ENCODE measurements at regions not wholly inside any gene's neighbourhood (a gene's known extent, or its start where the extent isn't known, plus 50 kb on each side); places are given as distances from the start of the nearest gene placed in this dataset.
"Not testable (repeated sequence)": the region's sequence is repeated elsewhere in the genome, so short reads cannot be mapped to it uniquely, and the experiment has no call there.

- Histone ChIP-seq H3K27ac (ENCODE audit: low read depth, low read length) (no peak overlapping the region), H3K4me3 (ENCODE audit: low read length in 3 of 3) (no peak overlapping the region), H3K36me3 (ENCODE audit: control insufficient read depth in 3 of 3, insufficient read depth in 3 of 3, low read length in 3 of 3) (no peaks in the 10 kb centered on the region), H3K9me3 (ENCODE audit: control insufficient read depth in 3 of 3, low read length in 3 of 3) (no peaks in the 10 kb centered on the region), H3K4me1 (ENCODE audit: control insufficient read depth in 3 of 3, insufficient read depth in 3 of 3, low read length in 3 of 3) (no peaks in the 10 kb centered on the region), H3K27me3 (ENCODE audit: control insufficient read depth in 3 of 3, insufficient read depth in 3 of 3, low read length in 3 of 3) (no peaks in the 10 kb centered on the region), H3K9ac (ENCODE audit: low read depth in 1 of 3, low read length in 3 of 3) (no peak overlapping the region)
These were observed 763.7 kb upstream of the GRAMD2B start for GRCh38 chr5:125659316-125660023.

GRCh38 chr5:125660231-125660895 is 762.8 kb upstream of the GRAMD2B start:
- H3K36me3 ChIP-seq (ENCODE audit: control insufficient read depth in 3 of 3, insufficient read depth in 3 of 3, low read length in 3 of 3) = no peaks in the 10 kb centered on the region
- H3K9me3 ChIP-seq (ENCODE audit: control insufficient read depth in 3 of 3, low read length in 3 of 3) = no peaks in the 10 kb centered on the region

GRCh38 chr5:125661584-125661983 is 761.6 kb upstream of the GRAMD2B start:
- Histone ChIP-seq H3K9ac (ENCODE audit: low read depth in 1 of 3, low read length in 3 of 3) (no peak overlapping the region), H3K4me3 (ENCODE audit: low read length in 3 of 3) (no peak overlapping the region), H3K4me1 (ENCODE audit: control insufficient read depth in 3 of 3, insufficient read depth in 3 of 3, low read length in 3 of 3) (no peaks in the 10 kb centered on the region), H3K27ac (ENCODE audit: low read depth, low read length) (no peak overlapping the region), H3K9me3 (ENCODE audit: control insufficient read depth in 3 of 3, low read length in 3 of 3) (no peaks in the 10 kb centered on the region), H3K27me3 (ENCODE audit: control insufficient read depth in 3 of 3, insufficient read depth in 3 of 3, low read length in 3 of 3) (no peaks in the 10 kb centered on the region), H3K36me3 (ENCODE audit: control insufficient read depth in 3 of 3, insufficient read depth in 3 of 3, low read length in 3 of 3) (no peaks in the 10 kb centered on the region)

More at GRCh38 chr5:125660231-125660895, 762.8 kb upstream of the GRAMD2B start:
- Histone ChIP-seq H3K9ac (ENCODE audit: low read depth in 1 of 3, low read length in 3 of 3) (no peak overlapping the region), H3K27me3 (ENCODE audit: control insufficient read depth in 3 of 3, insufficient read depth in 3 of 3, low read length in 3 of 3) (no peaks in the 10 kb centered on the region), H3K4me1 (ENCODE audit: control insufficient read depth in 3 of 3, insufficient read depth in 3 of 3, low read length in 3 of 3) (no peaks in the 10 kb centered on the region), H3K27ac (ENCODE audit: low read depth, low read length) (no peak overlapping the region), H3K4me3 (ENCODE audit: low read length in 3 of 3) (no peak overlapping the region)

- Histone ChIP-seq H3K4me1 (ENCODE audit: control insufficient read depth in 3 of 3, insufficient read depth in 3 of 3, low read length in 3 of 3) (no peaks in the 10 kb centered on the region), H3K27ac (ENCODE audit: low read depth, low read length) (no peak overlapping the region), H3K27me3 (ENCODE audit: control insufficient read depth in 3 of 3, insufficient read depth in 3 of 3, low read length in 3 of 3) (no peaks in the 10 kb centered on the region), H3K4me3 (ENCODE audit: low read length in 3 of 3) (no peak overlapping the region), H3K36me3 (ENCODE audit: control insufficient read depth in 3 of 3, insufficient read depth in 3 of 3, low read length in 3 of 3) (no peaks in the 10 kb centered on the region), H3K9ac (ENCODE audit: low read depth in 1 of 3, low read length in 3 of 3) (no peak overlapping the region), H3K9me3 (ENCODE audit: control insufficient read depth in 3 of 3, low read length in 3 of 3) (no peaks in the 10 kb centered on the region)
These were observed 754.3 kb upstream of the GRAMD2B start for GRCh38 chr5:125668884-125669283.

- Histone ChIP-seq H3K27me3 (ENCODE audit: control insufficient read depth in 3 of 3, insufficient read depth in 3 of 3, low read length in 3 of 3) (no peaks in the 10 kb centered on the region), H3K4me1 (ENCODE audit: control insufficient read depth in 3 of 3, insufficient read depth in 3 of 3, low read length in 3 of 3) (no peaks in the 10 kb centered on the region), H3K27ac (ENCODE audit: low read depth, low read length) (no peak overlapping the region), H3K4me3 (ENCODE audit: low read length in 3 of 3) (no peak overlapping the region), H3K9ac (ENCODE audit: low read depth in 1 of 3, low read length in 3 of 3) (no peak overlapping the region), H3K36me3 (ENCODE audit: control insufficient read depth in 3 of 3, insufficient read depth in 3 of 3, low read length in 3 of 3) (no peaks in the 10 kb centered on the region), H3K9me3 (ENCODE audit: control insufficient read depth in 3 of 3, low read length in 3 of 3) (no peaks in the 10 kb centered on the region)
These were observed 749.8 kb upstream of the GRAMD2B start for GRCh38 chr5:125673359-125673950.

- Histone ChIP-seq H3K27ac (ENCODE audit: low read depth, low read length) (no peak overlapping the region), H3K36me3 (ENCODE audit: control insufficient read depth in 3 of 3, insufficient read depth in 3 of 3, low read length in 3 of 3) (no peaks in the 10 kb centered on the region), H3K4me1 (ENCODE audit: control insufficient read depth in 3 of 3, insufficient read depth in 3 of 3, low read length in 3 of 3) (no peaks in the 10 kb centered on the region), H3K9me3 (ENCODE audit: control insufficient read depth in 3 of 3, low read length in 3 of 3) (no peaks in the 10 kb centered on the region), H3K27me3 (ENCODE audit: control insufficient read depth in 3 of 3, insufficient read depth in 3 of 3, low read length in 3 of 3) (no peaks in the 10 kb centered on the region), H3K9ac (ENCODE audit: low read depth in 1 of 3, low read length in 3 of 3) (no peak overlapping the region), H3K4me3 (ENCODE audit: low read length in 3 of 3) (no peak overlapping the region)
These were observed 743.7 kb upstream of the GRAMD2B start for GRCh38 chr5:125679522-125679921.

- Histone ChIP-seq H3K27me3 (ENCODE audit: control insufficient read depth in 3 of 3, insufficient read depth in 3 of 3, low read length in 3 of 3) (no peaks in the 10 kb centered on the region), H3K9me3 (ENCODE audit: control insufficient read depth in 3 of 3, low read length in 3 of 3) (no peaks in the 10 kb centered on the region), H3K4me1 (ENCODE audit: control insufficient read depth in 3 of 3, insufficient read depth in 3 of 3, low read length in 3 of 3) (no peaks in the 10 kb centered on the region), H3K9ac (ENCODE audit: low read depth in 1 of 3, low read length in 3 of 3) (no peak overlapping the region), H3K27ac (ENCODE audit: low read depth, low read length) (no peak overlapping the region), H3K4me3 (ENCODE audit: low read length in 3 of 3) (no peak overlapping the region), H3K36me3 (ENCODE audit: control insufficient read depth in 3 of 3, insufficient read depth in 3 of 3, low read length in 3 of 3) (no peaks in the 10 kb centered on the region)
These were observed 739.5 kb upstream of the GRAMD2B start for GRCh38 chr5:125683669-125684068.

- Histone ChIP-seq H3K27ac (ENCODE audit: low read depth, low read length) (no peak overlapping the region), H3K36me3 (ENCODE audit: control insufficient read depth in 3 of 3, insufficient read depth in 3 of 3, low read length in 3 of 3) (no peaks in the 10 kb centered on the region), H3K27me3 (ENCODE audit: control insufficient read depth in 3 of 3, insufficient read depth in 3 of 3, low read length in 3 of 3) (no peaks in the 10 kb centered on the region), H3K4me1 (ENCODE audit: control insufficient read depth in 3 of 3, insufficient read depth in 3 of 3, low read length in 3 of 3) (no peaks in the 10 kb centered on the region), H3K9ac (ENCODE audit: low read depth in 1 of 3, low read length in 3 of 3) (no peak overlapping the region), H3K4me3 (ENCODE audit: low read length in 3 of 3) (no peak overlapping the region), H3K9me3 (ENCODE audit: control insufficient read depth in 3 of 3, low read length in 3 of 3) (no peaks in the 10 kb centered on the region)
These were observed 737.4 kb upstream of the GRAMD2B start for GRCh38 chr5:125685771-125686170.

- not testable (repeated sequence) for H3K36me3 ChIP-seq (ENCODE audit: control insufficient read depth in 3 of 3, insufficient read depth in 3 of 3, low read length in 3 of 3); H3K27ac ChIP-seq (ENCODE audit: low read depth, low read length); H3K9me3 ChIP-seq (ENCODE audit: control insufficient read depth in 3 of 3, low read length in 3 of 3); H3K27me3 ChIP-seq (ENCODE audit: control insufficient read depth in 3 of 3, insufficient read depth in 3 of 3, low read length in 3 of 3); H3K9ac ChIP-seq (ENCODE audit: low read depth in 1 of 3, low read length in 3 of 3); H3K4me3 ChIP-seq (ENCODE audit: low read length in 3 of 3); H3K4me1 ChIP-seq (ENCODE audit: control insufficient read depth in 3 of 3, insufficient read depth in 3 of 3, low read length in 3 of 3)
These were observed 731.3 kb upstream of the GRAMD2B start for GRCh38 chr5:125691738-125692530.
